NCI-H187 (cell line): ENCODE measurements at regions not wholly inside any gene's neighbourhood (a gene's known extent, or its start where the extent isn't known, plus 50 kb on each side); places are given as distances from the start of the nearest gene placed in this dataset.
"Not testable (repeated sequence)": the region's sequence is repeated elsewhere in the genome, so short reads cannot be mapped to it uniquely, and the experiment has no call there.

Source experiments
- DNase-seq, 2 experiments: peaks; one replicate each; lab custom pipeline; 2025; lab: John Stamatoyannopoulos, UW

DNA sequence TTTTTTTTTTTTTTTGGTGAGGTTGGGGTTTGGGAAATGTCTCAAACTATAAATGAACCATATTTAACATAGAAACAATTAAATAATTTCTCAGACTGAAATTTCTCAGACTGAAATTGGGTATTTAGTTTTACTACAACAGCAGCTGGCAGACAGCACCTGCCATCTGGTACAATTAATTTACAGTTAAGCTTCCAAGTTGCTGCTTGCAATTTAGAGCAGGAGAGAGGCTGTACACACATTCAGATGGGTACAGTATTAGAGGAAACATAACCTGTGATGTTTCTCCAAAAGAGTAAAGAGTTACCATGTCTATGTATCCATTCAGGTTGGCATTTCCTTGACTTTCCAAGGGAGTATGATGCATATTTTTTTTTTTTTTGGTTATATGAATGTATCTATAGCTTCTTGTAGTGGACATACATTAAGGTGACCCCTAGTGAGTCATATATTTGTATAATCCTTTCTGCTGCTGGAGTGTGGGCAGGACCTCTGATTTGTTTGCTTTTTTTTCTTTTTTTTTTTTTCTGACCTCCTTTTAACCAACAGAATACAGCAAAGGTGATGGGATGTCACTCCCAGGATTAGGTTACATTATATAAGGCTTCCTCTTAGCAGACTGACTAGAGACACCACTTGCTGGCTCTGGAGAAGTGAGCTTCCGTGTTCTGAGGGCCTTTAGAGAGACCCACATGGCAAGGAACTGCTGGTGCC is 201.7 kb downstream of the PTH2R start:
- DNase-seq, result no peak

DNA sequence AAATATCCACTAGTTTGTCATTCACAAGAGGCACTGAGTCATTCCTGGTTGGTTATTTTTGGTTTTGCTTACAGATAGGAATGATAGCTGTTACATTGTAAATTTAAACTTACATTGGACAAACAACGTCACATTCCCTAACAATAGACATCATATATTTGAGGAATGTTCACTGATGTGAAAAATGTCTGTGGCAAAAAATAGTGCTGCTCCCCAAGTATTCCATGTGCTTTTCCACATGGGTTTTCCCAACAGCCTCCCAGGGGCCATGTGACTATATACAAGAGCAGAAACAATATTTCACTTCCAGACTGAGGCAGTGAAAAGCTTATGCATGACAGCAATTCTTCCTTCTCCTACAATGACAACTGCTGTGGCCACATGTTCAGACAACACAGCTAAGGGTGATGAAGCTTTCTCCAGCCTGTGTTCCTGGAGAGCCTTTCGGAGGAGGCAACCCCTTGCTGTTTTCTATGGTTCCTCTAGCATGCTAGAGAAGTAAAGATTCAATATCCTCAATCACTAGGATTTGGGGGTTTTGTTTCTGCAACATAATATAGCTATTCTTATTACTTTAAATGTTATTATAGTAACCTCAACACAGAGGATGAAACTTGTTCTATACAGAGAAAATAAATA is 202.7 kb downstream of the PTH2R start:
- DNase-seq, result no peak

DNA sequence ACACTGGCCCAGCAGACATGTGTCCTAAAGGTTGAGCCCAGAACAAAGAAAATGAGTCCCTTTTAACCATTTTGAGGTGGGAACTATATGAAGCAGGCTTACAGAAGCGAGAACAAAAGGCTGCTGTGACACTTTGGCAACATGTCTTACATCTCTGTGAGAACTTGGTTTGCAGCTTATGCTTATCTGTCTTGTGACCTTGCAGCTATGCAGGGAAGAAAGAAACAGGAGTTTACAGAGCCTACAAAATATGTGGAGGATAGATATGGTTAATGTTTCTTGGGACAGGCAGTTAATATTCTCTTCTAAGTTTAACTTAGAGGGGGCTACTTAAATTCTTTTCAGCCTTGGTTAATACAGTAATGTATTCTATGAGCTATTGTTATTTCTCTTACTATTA is 209.1 kb downstream of the PTH2R start:
- DNase-seq, result not testable (repeated sequence)

DNA sequence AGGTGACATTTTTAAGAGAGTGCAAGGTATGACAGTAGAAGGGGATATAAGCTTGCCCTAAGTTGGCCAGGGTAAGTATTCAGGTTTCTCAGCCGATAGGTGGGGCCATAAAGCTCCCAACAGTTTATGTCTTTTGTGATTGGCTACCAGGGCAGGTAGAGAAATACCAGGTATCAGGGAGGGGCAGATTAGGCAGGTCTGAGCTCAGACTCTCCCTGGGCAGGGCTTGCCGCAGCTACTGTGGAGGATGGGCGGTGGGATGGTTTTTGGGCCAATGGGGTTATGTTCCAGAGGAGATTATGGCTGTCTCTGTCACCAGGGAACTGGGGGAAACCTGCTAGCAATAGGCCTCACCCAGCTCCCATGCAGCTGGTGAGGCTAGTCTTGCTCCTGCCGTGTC is 211.6 kb downstream of the PTH2R start:
- no peak for DNase-seq

DNA sequence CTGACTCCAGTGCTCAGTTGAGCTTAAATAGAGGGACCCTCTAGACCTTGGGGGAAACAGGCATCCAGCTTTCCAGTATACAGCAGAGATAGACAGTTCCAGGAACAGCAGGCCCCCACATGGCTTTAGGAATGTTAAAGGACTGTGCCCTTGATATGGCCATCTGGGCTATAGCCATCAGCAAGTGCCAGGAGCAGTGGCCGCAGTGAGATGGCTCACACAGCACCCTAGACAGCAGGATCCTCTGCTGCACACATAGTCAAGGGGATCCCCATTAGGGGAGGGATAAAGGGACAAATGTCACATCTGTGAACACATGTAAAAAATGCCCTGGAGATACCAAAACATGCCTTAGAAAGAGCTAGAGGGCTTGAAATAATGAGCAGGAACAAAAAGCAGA is 213.4 kb downstream of the PTH2R start:
- no peak for DNase-seq

DNA sequence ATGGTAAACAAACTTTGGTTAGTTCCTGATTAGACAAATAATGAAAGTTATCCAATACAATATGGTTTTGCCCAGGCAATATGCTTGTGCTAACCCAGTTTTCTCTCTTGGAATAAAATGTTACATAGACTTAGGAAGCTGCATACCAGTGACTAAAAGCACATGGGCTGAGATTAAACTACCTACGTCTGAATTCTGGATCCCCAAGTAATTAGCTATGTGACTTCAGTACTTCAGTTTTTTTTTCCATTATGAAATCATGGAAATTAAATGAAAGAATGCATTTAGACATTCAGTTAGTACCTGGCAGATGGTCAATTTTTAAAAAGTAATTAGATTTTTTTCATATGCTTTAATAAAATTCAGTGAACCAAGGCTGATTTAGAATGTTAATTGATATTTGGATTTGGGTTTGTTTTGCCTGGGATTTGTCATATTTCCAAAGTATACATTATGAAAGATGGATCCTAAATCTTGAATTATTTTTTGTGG is 213.9 kb downstream of the PTH2R start:
- no peak for DNase-seq

DNA sequence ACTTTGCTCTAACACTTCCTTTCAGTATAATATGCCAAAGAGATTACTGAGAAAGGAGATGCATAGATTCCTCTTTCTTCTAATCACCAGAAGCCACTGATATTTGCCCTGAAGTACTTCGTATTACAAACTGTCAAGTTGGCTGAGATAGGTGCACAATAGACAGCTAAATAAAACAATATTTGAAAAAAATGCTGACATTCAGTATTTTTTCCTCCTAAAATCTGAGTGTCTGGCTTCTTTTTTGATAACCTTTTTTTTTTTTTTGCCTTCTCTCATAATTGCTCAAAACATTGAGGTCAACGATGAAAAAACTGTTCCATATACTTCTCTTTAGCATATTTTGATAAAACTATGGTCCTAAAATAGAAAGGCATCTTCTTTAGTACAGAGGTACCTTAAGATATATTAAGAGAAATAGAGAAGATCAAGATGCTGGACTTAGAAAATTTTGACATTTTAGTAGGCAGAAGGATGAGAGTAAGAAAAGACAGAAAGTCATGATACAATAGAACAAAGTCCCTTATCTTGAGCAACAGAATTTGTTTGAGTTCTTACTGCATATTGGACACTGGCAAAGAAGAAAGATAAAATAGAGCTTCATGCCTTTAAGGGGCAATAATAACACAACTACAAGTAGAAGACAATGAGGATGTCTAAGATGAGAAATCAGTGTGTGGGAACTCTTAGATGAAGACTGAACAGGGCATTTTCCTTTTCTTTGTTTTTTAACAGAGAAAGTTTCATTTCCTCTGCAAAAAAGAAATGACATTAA is 220.7 kb downstream of the PTH2R start:
- DNase-seq, result no peak

DNA sequence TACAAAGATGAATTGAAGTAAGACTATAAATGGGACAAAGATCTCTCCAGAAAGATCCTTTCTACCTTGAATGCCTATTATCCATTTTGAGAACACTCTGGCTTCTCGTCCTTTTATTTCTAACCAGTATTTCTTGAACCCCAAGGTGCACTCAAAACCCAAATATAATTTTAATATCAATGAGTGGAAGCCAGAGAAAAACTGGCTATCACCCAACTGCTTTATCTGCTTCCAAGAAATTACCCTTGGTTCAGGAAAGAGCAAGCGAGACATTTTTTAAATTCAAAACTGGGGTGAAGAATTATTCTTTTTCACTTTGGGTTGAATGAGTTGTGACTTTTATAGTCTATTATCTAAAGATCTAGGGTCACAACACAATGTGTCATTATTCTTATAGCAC is 221.3 kb downstream of the PTH2R start:
- no peak for DNase-seq

DNA sequence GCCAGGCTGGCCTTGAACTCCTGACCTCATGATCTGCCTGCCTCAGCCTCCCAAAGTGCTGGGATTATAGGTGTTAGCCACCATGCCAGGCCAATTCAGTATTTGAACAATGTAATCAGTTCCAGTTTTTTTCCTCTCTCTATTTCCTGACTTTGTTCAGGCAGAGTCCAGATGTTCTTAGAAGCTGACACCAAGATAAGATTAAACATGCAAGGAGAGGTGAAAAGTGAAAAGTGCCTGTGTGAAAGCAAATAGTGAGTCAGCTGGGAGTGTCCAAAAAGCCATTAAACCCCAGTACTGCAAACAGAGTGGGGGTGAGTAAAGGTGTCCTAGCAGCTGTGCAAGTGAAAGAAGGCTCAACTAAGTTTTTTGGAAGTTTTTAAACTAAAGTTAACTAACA is 231.5 kb downstream of the PTH2R start:
- DNase-seq, result no peak

DNA sequence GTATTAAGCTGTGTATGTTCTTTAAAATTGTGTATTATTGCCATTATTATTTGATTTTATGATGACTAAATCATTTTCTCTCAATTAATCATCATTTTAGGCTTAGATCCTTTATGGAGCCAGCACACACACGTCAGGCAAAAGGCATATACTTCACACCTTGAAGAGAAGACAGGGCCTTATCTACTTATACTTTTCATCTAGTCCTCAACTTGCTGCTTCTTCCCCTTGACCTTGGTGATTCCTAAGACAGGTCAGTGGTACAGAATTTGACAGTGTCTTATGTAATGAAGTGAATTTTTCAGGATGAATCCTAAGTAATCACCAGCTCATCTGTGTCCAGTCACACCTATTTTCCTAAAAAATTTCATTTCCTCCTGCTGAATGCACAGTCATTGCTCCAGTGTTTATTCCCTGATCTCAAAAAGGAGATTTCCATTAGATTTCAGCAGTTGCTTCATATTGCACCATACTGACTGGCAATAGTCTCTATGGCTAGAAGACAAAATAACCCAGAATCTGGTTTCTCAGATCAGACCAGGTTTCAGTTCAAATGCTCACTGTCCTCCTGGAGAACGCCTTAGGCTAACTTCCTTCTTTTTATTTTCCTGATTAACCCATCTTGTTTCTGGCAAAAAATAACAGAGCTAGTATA is 235.7 kb downstream of the PTH2R start:
- no peak for DNase-seq

DNA sequence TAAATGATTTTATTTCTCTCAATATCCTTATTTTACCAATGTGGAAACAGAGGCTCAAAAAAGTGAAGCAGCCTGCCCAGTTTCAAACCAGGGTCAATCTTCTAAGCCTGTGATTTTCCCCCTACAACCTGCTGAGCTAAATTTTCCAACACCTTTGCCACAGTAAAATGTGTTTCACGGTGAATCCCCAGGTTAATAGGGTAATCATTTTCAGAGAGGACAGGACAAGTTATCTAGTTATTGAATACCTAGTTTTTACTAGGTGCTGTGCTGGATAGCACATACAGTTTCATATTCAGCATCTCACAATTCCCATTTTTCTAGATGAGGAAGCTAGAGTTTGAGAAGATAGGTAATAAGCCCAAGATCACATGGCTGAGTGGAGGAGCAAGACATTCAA is 236.6 kb downstream of the PTH2R start:
- DNase-seq, result no peak

DNA sequence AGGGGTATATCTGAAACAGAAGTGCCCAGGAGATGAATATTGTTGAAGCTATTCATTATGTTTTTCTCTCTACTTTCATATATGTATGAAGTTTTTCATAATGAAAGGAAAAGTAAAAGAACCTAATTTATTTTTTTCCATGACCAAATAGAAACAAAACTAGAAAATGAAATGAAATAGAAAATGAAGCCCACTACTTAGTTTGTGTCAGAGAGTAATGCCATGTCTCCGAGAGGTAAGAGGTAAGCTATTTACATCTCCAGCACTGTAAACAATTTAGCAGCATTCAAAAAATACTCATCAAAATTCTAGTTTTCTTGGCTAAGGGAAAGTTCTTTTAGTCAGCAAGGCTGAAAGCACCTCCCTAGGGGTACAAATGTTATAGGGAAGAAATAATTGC is 238.6 kb downstream of the PTH2R start:
- DNase-seq, result no peak

DNA sequence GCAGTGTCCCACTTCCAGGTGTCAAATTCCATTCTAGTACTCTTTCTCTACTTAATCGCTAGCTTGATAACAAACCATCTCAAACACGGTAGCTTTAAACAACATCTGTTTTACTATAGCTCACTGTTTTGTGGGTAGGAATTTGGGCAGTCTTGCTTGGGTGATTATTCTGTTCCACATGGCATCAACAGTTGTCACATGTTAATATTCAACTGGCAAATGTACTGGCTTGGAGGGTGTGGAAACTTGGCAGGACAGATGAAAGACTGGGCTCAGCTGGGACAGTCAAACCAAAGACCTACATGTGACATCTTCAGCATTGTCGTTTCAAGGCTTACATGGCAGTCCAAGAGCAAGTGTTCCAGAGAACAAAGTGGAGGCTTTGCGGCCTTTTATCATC is 241.8 kb downstream of the PTH2R start:
- no peak for DNase-seq

DNA sequence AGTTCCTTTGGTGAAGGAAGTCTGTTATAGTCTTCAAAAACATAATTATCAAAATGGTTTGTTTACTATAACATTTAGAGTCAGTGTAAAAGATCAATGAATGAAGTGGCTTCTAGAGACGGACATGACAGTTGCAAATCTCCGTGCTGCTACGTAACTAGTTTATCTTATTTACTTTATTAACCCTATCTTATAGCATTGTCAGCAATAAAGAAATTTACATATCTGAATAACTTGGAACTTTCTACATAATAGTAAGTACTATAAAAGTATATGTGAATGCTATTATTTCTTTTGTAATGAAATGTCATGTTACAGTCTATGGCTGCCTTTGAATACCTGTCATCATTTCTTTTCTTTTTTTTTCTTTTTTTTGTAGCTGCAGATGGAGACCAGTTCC is 246.8 kb downstream of the PTH2R start:
- no peak for DNase-seq

DNA sequence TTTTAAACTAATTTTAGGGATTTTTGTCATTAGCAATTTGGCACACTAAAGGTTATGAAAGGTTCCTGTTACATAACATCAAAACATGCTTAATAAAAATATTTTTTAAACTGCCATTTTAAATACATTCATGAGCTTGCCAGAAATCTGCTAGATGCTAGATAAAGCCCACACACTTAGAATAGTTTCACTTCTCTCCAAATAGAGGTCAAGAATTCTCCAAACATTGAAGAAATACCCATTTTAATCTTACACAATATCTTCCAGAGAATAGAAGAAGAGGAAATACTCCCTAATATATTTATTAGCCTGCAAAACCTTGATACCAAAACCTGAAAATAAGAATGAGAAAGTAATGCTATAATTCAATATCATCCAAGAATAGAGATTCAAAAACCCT is 247.5 kb downstream of the PTH2R start:
- no peak for DNase-seq

DNA sequence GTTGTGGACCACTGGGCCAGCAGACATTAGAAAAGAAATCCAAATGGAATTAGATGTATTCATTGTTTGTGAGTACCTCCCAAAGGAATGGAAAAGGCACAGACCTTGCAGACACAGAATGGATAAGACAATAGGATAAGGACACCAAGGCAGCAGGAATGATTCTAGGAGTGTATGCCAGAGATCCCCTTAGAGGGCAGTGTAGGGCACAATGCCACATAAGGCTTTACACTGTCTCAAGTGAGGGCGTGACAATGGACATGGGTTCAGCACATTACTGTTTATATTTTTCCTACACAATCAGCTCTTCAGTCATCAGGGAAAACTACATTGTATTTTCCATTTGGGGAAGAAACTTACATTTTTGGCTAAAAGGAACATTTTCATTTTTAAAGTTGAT is 250.9 kb downstream of the PTH2R start:
- DNase-seq, result no peak

DNA sequence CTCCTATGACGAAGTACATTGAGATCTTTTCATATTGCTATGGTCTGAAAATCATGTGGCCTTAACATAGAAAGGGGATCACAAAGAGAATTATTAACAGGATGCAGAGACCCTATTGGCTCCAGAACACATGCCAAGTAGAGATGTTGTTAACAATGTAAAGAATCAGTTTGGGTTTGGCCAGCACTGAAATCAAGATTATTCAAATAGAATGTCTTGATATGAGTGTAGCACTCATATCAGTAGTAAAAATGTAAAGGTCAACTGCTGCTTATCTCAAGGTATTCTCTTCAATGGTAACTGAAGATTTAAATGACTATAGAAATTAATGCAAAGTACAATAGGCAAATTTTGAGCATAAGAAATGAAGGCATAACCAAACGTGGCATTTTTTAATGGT is 262.8 kb downstream of the PTH2R start:
- DNase-seq, result no peak

DNA sequence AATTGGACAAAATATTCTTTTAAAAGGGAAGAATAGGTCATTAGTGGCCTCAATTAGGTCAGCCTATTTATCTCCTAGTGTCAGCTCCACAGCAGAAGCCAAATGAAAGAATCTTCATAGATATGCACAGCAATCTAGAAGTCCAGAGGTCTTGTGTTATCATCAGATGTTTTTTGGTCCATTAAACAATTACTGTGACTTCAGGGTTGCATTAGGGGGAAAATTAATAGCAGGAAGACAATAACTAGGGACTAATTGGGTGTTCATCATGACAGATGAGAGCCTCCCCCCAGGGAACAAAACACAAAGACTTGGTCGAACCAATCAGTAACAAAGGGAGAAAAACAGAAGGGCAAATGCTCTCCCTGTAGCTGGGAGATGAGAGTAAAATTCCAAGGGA is 264.7 kb downstream of the PTH2R start:
- DNase-seq, result no peak

DNA sequence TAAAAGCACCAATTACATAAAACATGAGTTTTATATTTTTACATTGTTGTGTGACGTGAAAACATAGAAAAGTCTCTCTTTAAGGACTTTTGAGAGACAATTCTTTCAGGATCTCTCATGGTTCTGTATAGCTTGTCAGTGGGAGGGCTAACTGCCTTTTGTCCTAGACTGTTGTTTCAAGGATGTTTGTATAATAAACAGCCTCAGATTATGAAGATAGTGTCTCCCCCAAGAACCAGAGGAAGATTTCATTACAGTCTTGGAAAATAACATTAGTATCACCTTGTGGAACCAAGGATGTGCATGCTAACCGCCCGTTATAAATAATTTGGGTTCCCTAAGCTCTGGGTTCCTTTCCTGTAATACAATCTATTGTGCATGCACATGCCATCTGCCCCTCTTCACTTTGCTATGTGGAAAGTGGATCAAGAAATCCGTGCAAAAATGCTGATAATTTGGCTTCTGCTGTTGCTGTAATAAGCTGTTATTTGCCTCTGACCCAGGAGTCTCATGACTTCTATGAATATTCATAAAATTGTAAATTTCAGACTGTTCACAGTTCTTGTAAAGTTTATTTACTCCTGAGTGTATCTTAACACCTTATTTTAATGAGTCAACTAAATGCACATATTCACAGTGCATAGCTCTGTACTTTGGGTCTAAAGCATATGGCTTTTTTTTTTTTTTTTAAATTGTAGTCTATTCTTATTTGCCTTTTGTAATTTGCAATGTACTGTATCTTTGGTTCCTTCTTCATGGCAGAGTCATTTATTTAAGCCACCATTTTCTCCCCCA is 265.5 kb downstream of the PTH2R start:
- DNase-seq, result no peak

DNA sequence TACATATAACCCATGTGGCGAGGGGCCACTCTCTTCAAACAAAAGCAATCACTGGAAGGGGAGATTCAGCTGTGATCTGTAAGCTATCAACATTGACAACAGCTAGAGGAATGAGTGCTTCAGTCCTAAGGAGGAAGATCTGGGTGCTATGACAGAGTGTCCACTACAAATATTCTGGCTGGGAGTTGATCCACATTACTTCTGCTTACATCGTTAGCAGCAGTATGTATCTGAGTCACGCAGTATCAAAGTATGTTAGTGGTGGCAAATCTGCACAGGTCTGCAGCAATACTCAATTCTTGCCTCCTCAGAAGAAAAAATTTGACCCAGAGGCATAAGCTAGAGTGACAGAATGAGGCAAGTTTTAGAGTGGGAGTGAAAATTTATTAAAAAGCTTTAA is 267.0 kb downstream of the PTH2R start:
- no peak for DNase-seq

DNA sequence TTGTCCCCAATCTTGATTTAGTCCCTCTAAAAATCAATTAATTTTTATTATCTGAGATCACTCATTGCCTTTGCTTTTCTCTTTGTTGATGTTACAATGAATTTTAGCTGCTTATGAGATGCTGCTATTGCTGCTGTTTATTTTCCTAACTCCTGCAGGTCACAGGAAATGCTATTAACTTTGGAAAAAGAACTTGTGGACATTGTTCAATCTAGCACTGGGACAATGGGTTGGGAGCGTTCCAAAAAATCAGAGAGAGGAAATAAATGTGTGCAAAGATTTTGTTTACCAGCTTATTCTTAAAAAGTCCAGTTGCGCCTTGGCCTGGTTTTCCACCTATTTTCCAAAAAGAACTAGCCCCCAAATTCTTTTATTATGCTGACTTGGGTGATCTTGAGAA is 268.3 kb downstream of the PTH2R start:
- DNase-seq, result no peak

DNA sequence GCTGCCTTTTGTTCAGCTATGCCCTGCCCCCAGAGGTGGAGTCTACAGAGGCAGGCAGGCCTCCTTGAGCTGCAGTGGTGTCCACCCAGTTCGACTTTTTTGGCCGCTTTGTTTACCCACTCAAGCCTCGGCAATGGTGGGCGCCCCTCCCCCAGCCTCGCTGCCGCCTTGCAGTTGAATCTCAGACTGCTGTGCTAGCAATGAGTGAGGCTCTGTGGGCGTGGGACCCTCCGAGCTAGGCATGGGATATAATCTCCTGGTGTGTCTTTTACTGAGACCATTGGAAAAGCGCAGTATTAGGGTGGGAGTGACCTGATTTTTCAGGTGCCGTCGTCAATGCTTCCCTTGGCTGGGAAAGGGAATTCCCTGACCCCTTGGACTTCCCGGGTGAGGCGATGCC is 279.3 kb downstream of the PTH2R start:
- not testable (repeated sequence) for DNase-seq
